IPS-20b (cell line): ENCODE measurements at regions not wholly inside any gene's neighbourhood (a gene's known extent, or its start where the extent isn't known, plus 50 kb on each side); places are given as distances from the start of the nearest gene placed in this dataset.

Experiments
- H3K27ac ChIP-seq: one replicate; pipeline ENCODE4 v1.5.1; 2013; ENCODE audit warnings: low read length
- H3K27me3 ChIP-seq: 2 replicates; pipeline ENCODE4 v1.6.1; 2013; ENCODE audit warnings: mild to moderate bottlenecking, low read length, inconsistent platforms; ENCODE audit not compliant: insufficient read depth
- H3K36me3 ChIP-seq: 2 replicates; pipeline ENCODE4 v1.6.1; 2013; ENCODE audit warnings: low read depth, mild to moderate bottlenecking, inconsistent platforms, low read length, moderate library complexity; ENCODE audit not compliant: insufficient read depth
- H3K4me1 ChIP-seq: 2 replicates; pipeline ENCODE4 v1.6.1; 2013; ENCODE audit warnings: mild to moderate bottlenecking, control low read depth, inconsistent platforms, low read length, moderate library complexity; ENCODE audit not compliant: insufficient read depth
- H3K4me3 ChIP-seq: 2 replicates; pipeline ENCODE4 v1.5.1; 2013; ENCODE audit warnings: mild to moderate bottlenecking, low read length, inconsistent platforms
- H3K9ac ChIP-seq: 2 replicates; pipeline ENCODE4 v1.6.1; 2013; ENCODE audit warnings: low read depth, mild to moderate bottlenecking, inconsistent platforms, low read length, moderate library complexity
- H3K9me3 ChIP-seq: 2 replicates; pipeline ENCODE4 v1.6.1; 2013; ENCODE audit warnings: mild to moderate bottlenecking, low read depth, low read length, inconsistent platforms; ENCODE audit not compliant: insufficient read depth

DNA sequence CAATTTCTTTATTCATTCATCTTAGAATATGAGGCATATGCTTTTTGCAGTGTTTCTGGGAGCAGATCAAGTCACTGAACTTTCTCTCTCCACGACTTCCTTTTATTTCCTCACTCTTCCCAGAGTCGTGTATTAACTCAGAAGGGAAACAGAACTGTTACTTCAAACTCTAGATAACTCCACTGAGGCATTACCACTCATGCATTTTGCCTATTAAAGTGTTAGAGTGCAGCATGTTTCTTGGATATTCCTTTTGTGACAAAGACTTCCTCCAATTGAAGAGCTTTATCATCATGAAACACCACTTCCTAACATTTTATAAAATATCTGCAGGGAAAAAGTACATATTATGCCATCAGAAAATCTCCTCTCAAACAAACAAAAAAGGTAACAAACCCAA, 797.4 kb upstream of the COBL start:
- H3K27ac ChIP-seq: peak overlapping the region; percentile 29
- H3K27me3 ChIP-seq: no peaks in the 10 kb centered on the region
- H3K9ac ChIP-seq: peak overlapping the region; percentile 21; the same call in 1 of the 2 replicates
- no peak overlapping the region for H3K4me3 ChIP-seq
- no peaks in the 10 kb centered on the region for H3K36me3 ChIP-seq
- H3K9me3 ChIP-seq: no peaks in the 10 kb centered on the region
- peaks cover 42% of the 10 kb centered on the region; the same call in 1 of the 2 replicates for H3K4me1 ChIP-seq

DNA sequence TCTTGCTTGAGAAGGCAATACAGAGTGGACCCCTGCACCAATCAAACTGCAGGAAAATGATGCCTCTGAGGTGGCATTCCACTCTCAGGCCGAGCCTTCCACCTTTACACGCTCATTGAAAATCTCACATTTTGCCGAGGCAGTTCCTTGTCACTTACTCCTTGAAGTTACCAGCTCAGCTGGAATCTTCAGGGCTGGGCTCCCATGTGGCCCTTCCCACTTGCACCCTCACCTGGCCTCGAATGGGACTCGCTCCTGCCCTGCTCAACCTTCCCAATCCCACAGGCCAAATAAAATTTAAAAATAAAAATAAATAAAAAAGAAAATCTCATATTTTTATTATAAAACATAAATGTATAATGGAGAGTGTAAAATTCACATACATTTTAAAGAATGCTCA, 790.7 kb upstream of the COBL start:
- H3K27me3 ChIP-seq: no peaks in the 10 kb centered on the region
- H3K4me1 ChIP-seq: no peaks in the 10 kb centered on the region
- H3K9me3 ChIP-seq: no peaks in the 10 kb centered on the region
- H3K36me3 ChIP-seq: no peaks in the 10 kb centered on the region
- no peak overlapping the region for H3K9ac ChIP-seq
- H3K27ac ChIP-seq: no peak overlapping the region
- no peak overlapping the region for H3K4me3 ChIP-seq

GRCh38 chr7:52095861-52096260, 779.3 kb upstream of the COBL start:
- Histone ChIP-seq H3K4me3 (no peak overlapping the region), H3K9ac (no peak overlapping the region), H3K36me3 (no peaks in the 10 kb centered on the region), H3K4me1 (no peaks in the 10 kb centered on the region), H3K27me3 (no peaks in the 10 kb centered on the region), H3K27ac (no peak overlapping the region), H3K9me3 (peaks cover 11% of the 10 kb centered on the region; the same call in 1 of the 2 replicates)

DNA sequence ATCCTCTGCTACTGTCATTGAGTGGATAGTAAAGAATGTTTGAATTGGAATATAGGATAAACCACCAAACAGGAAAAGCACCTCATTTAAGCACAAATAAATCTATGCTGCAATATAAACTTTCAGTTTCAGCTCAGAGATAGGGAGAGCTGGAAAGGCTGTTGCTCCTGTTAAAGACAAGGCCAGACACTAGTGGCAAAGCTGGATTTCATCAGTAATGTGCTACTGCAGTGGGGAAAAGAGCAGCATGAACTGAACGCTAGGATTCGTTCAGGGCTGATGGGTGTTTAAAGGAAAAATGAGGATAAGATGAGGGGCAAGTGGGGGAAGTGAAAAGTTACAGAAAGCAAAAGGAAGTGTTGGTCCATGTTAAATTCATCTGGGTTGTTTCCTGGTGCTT, 775.4 kb upstream of the COBL start:
- no peak overlapping the region for H3K27ac ChIP-seq
- H3K9me3 ChIP-seq: peaks cover 5% of the 10 kb centered on the region; the same call in 1 of the 2 replicates
- no peak overlapping the region for H3K9ac ChIP-seq

GRCh38 chr7:52091101-52091500, 774.5 kb upstream of the COBL start:
- no peak overlapping the region for H3K9ac ChIP-seq
- H3K27ac ChIP-seq: no peak overlapping the region
- no peak overlapping the region for H3K4me3 ChIP-seq
- H3K27me3 ChIP-seq: no peaks in the 10 kb centered on the region
- no peaks in the 10 kb centered on the region for H3K9me3 ChIP-seq
- peaks cover 12% of the 10 kb centered on the region; the same call in 1 of the 2 replicates for H3K4me1 ChIP-seq
- no peaks in the 10 kb centered on the region for H3K36me3 ChIP-seq

More for the DNA sequence above, 775.4 kb upstream of the COBL start:
- Histone ChIP-seq H3K4me1 (peaks cover 4% of the 10 kb centered on the region; the same call in 1 of the 2 replicates), H3K27me3 (no peaks in the 10 kb centered on the region), H3K36me3 (no peaks in the 10 kb centered on the region), H3K4me3 (no peak overlapping the region)

DNA sequence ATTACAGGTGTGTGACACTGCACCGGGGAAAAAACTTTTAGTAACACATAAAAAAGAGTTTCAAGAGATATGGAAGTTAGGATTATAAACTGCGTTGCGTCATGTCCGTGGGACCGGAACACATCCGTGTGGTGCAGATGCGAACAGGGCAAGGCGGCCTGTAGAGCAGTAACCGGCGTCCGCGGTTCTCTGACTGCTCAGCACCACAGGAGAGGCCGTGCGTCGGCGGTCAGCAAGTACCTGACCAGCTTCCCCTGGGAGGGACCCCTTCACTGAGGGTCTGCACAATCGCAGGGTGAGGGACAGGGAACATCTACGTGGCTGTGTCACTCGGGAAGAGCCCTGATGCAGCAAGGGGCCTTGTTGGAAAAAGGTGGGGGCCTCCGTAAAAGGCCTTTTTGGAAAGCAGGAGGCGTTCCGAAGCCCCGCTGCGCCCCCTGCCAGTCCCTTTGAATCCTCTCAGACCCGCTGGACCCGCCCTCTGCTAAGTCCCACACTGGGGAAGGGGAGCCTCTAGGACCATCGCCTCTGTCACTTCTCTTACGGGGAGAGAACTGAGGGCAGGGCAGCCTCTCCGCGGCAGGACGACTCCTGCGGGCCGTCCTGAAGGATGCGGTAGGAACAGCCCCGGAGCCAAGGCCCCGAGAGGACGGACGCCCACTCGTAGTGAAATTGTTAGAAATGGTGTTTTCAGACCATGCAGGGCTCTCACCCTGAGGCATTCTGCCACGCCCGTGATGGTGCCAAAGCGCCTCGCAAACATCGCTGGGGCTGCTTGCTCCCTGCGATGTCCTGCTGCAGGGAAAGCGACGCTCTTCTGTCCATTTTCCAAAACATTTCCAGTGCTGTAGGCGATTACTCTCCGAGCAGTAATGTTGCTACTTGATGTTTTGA, 771.6 kb upstream of the COBL start:
- Histone ChIP-seq H3K9me3 (no peaks in the 10 kb centered on the region), H3K9ac (peak overlapping the region; percentile 64; the same call in 1 of the 2 replicates), H3K4me1 (peaks cover 25% of the 10 kb centered on the region), H3K36me3 (no peaks in the 10 kb centered on the region), H3K4me3 (peak overlapping the region; percentile 63), H3K27me3 (no peaks in the 10 kb centered on the region), H3K27ac (no peak overlapping the region)

GRCh38 chr7:52085610-52086009, 769.0 kb upstream of the COBL start:
- Histone ChIP-seq H3K9ac (peak overlapping the region; percentile 45; the same call in 1 of the 2 replicates), H3K27ac (peak overlapping the region; percentile 4), H3K36me3 (no peaks in the 10 kb centered on the region)

GRCh38 chr7:52080493-52080892, 763.9 kb upstream of the COBL start:
- no peak overlapping the region for H3K27ac ChIP-seq
- H3K4me3 ChIP-seq: no peak overlapping the region
- H3K9me3 ChIP-seq: no peaks in the 10 kb centered on the region

More at GRCh38 chr7:52085610-52086009, 769.0 kb upstream of the COBL start:
- Histone ChIP-seq H3K27me3 (no peaks in the 10 kb centered on the region), H3K4me3 (peak overlapping the region; percentile 10; the same call in 1 of the 2 replicates), H3K9me3 (no peaks in the 10 kb centered on the region), H3K4me1 (peaks cover 25% of the 10 kb centered on the region)

GRCh38 chr7:52079726-52080125, 763.1 kb upstream of the COBL start:
- H3K27ac ChIP-seq: no peak overlapping the region

More at GRCh38 chr7:52080493-52080892, 763.9 kb upstream of the COBL start:
- Histone ChIP-seq H3K36me3 (no peaks in the 10 kb centered on the region), H3K9ac (no peak overlapping the region), H3K27me3 (no peaks in the 10 kb centered on the region), H3K4me1 (peaks cover 8% of the 10 kb centered on the region)

DNA sequence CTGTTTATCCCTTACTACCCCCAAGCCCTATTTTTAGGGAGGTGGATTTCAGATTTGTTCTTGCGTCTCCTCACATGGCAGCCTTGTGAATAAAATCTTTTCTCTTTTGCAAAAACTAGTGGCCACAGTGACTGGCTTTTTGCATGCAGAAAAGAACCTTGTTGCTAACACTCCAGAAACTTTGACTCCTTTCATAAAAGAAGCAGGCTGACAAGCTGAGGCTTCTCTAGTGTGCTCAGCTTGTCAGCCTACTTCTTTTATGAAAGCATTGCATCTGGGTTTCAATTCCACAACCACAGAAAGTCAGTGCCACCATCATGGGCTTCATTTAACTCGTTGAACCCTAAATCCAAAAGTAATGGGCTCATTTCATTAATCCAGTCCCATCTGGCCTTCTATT, 761.0 kb upstream of the COBL start:
- Histone ChIP-seq H3K27ac (no peak overlapping the region), H3K9ac (no peak overlapping the region), H3K4me1 (no peaks in the 10 kb centered on the region), H3K27me3 (no peaks in the 10 kb centered on the region), H3K36me3 (no peaks in the 10 kb centered on the region), H3K4me3 (no peak overlapping the region), H3K9me3 (no peaks in the 10 kb centered on the region)

More at GRCh38 chr7:52079726-52080125, 763.1 kb upstream of the COBL start:
- peaks cover under 1% of the 10 kb centered on the region; the same call in 1 of the 2 replicates for H3K4me1 ChIP-seq
- H3K9ac ChIP-seq: no peak overlapping the region
- H3K36me3 ChIP-seq: no peaks in the 10 kb centered on the region
- no peaks in the 10 kb centered on the region for H3K27me3 ChIP-seq
- no peak overlapping the region for H3K4me3 ChIP-seq
- no peaks in the 10 kb centered on the region for H3K9me3 ChIP-seq

DNA sequence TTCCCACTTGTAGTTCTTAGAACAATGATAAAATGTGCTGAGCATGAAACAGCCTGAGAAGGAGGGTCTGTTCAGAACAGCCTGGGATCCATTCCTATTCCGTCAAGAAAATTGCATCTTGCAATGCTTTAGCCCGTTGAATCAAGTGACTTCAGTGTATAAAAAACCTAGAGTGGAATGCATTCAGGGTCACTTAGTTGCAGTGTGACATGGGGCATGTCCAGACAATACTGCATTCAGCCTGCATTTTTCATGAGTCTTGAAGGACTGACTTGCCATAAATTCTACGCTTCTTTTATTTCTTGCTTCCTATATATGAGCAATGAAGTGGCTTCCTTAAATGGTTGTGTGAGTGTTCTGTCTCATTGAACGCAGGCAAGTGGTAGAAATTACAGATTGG, 758.3 kb upstream of the COBL start:
- Histone ChIP-seq H3K27me3 (no peaks in the 10 kb centered on the region), H3K4me1 (no peaks in the 10 kb centered on the region), H3K27ac (no peak overlapping the region), H3K4me3 (no peak overlapping the region), H3K9me3 (no peaks in the 10 kb centered on the region), H3K36me3 (no peaks in the 10 kb centered on the region), H3K9ac (no peak overlapping the region)

DNA sequence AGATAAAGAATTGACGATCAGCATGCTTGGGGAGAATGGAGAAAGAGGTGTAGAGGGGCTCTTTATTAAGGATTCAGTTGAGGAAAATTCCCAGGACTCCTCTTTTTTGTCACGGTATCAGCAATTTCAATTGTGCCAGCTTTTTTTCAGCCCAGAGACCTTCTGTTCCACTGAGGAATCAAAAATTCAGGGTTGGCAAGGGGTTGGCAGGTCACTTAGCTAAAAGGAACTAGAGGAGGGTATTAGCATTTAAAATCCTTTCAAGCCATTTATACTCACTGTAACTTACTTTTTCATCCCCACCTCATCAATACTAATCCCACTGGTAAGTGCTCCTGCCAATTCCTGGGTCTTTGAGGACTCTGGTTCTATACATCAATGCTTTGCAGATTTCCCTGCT, 757.5 kb upstream of the COBL start:
- Histone ChIP-seq H3K4me3 (no peak overlapping the region), H3K9me3 (no peaks in the 10 kb centered on the region), H3K27ac (no peak overlapping the region)

More for the DNA sequence above, 757.5 kb upstream of the COBL start:
- Histone ChIP-seq H3K36me3 (no peaks in the 10 kb centered on the region), H3K4me1 (no peaks in the 10 kb centered on the region), H3K27me3 (no peaks in the 10 kb centered on the region), H3K9ac (no peak overlapping the region)
